Brain microvascular endothelial cell (primary cell): ENCODE measurements at regions not wholly inside any gene's neighbourhood (a gene's known extent, or its start where the extent isn't known, plus 50 kb on each side); places are given as distances from the start of the nearest gene placed in this dataset.

Experiments used
- DNase-seq: peaks from one replicate; pipeline ENCODE4 v3.0.0-alpha.2; 2020
- H3K27ac ChIP-seq: fragments of 250-450 bp; sonication (Bioruptor Pico); 2 replicates; pipeline ENCODE4 v1.5.1; 2020; ENCODE audit warnings: mild to moderate bottlenecking, moderate library complexity
- H3K27me3 ChIP-seq: fragments of 250-450 bp; sonication (Bioruptor Pico); replicated peaks from 2 replicates; pipeline ENCODE4 v1.5.1; 2020; ENCODE audit warnings: mild to moderate bottlenecking
- H3K36me3 ChIP-seq: fragments of 250-450 bp; sonication (Bioruptor Pico); replicated peaks from 2 replicates; pipeline ENCODE4 v1.5.1; 2020; ENCODE audit warnings: mild to moderate bottlenecking
- H3K4me3 ChIP-seq: 2 replicates; pipeline ENCODE4 v1.5.1; 2011; ENCODE audit warnings: low read depth, mild to moderate bottlenecking, control low read depth, low read length, moderate library complexity
- CTCF ChIP-seq: IDR thresholded peaks from 2 replicates; pipeline ENCODE4 v1.5.1; 2011; ENCODE audit warnings: low read depth, mild to moderate bottlenecking, moderate library complexity, low read length, control low read depth, inconsistent platforms; ENCODE audit errors: missing control alignments
- in situ Hi-C: cut with HindIII; loops from 2 replicates; pipeline ENCODE4 v1.10.0; 2017; ENCODE audit warnings: low sequenced_read_pairs, low pct_ligation_motif_present

- peak; percentile 34 for DNase-seq
- no peaks in the 10 kb centered on the region for H3K36me3 ChIP-seq
- no peak for TF ChIP-seq CTCF
- no peak overlapping the region for H3K4me3 ChIP-seq
- no peak overlapping the region for H3K27ac ChIP-seq
- H3K27me3 ChIP-seq = no peaks in the 10 kb centered on the region
- in situ Hi-C loops = no loop called here
These were observed 76.2 kb upstream of the SLC25A13 start for GRCh38 chr7:96397936-96398598.

GRCh38 chr7:96388620-96389383, 66.9 kb upstream of the SLC25A13 start:
- no peaks in the 10 kb centered on the region for H3K27me3 ChIP-seq
- in situ Hi-C loops = no loop called here
- peak overlapping the region; percentile 20 for H3K4me3 ChIP-seq
- peak; percentile 82 for DNase-seq
- peak overlapping the region; percentile 76 for H3K27ac ChIP-seq
- no peaks in the 10 kb centered on the region for H3K36me3 ChIP-seq
- TF ChIP-seq CTCF = no peak

- Histone ChIP-seq H3K27me3 (no peaks in the 10 kb centered on the region), H3K27ac (peak overlapping the region; percentile 76), H3K36me3 (no peaks in the 10 kb centered on the region), H3K4me3 (no peak overlapping the region)
- no peak for TF ChIP-seq CTCF
- in situ Hi-C loops = no loop called here
- peak; percentile 9 for DNase-seq
These were observed 66.3 kb upstream of the SLC25A13 start for GRCh38 chr7:96388166-96388565.

GRCh38 chr7:96380111-96380512, 58.2 kb upstream of the SLC25A13 start:
- H3K27ac ChIP-seq = no peak overlapping the region
- H3K27me3 ChIP-seq = no peaks in the 10 kb centered on the region
- in situ Hi-C loops = no loop called here
- no peak overlapping the region for H3K4me3 ChIP-seq
- H3K36me3 ChIP-seq = no peaks in the 10 kb centered on the region
- DNase-seq = no peak
- no peak for TF ChIP-seq CTCF

GRCh38 chr7:96377399-96377798, 55.5 kb upstream of the SLC25A13 start:
- in situ Hi-C loops = no loop called here
- TF ChIP-seq CTCF = no peak
- no peaks in the 10 kb centered on the region for H3K27me3 ChIP-seq
- no peaks in the 10 kb centered on the region for H3K36me3 ChIP-seq
- DNase-seq = no peak
- no peak overlapping the region for H3K4me3 ChIP-seq
- H3K27ac ChIP-seq = no peak overlapping the region
